ENCODE measurements at regions not wholly inside any gene's neighbourhood (a gene's known extent, or its start where the extent isn't known, plus 50 kb on each side); places are given as distances from the start of the nearest gene placed in this dataset.

GRCh38 chr4:111821342-111821741 is 323.9 kb upstream of the FAM241A start (continued):
- TF ChIP-seq RNF2 (IDR thresholded peaks at IDR 0.05; ENCODE audit: borderline replicate concordance, low read depth, low read length, missing control alignments, poor library complexity, severe bottlenecking) (no peak), POU5F1 (IDR thresholded peaks at IDR 0.05; ENCODE audit: low read depth, low read length) (no peak), JUND (IDR thresholded peaks at IDR 0.05; ENCODE audit: low read length) (no peak), SIN3A (conservative IDR thresholded peaks at IDR 0.05 in 1 of 2, IDR thresholded peaks at IDR 0.05 in 1 of 2; ENCODE audit: low read depth in 1 of 2, low read length in 2 of 2) (no peak)
